ENCODE measurements at regions not wholly inside any gene's neighbourhood (a gene's known extent, or its start where the extent isn't known, plus 50 kb on each side); places are given as distances from the start of the nearest gene placed in this dataset.
"Not testable (repeated sequence)": the region's sequence is repeated elsewhere in the genome, so short reads cannot be mapped to it uniquely, and the experiment has no call there.

GRCh38 chr3:159886050-159886449 lies 102.6 kb upstream of the IL12A start:
- Histone ChIP-seq H3K36me3 (ENCODE audit: control insufficient read depth in 1 of 2, insufficient read depth in 2 of 2, low read length in 2 of 2) (no peaks in the 10 kb centered on the region), H3K9ac (ENCODE audit: low read depth in 1 of 2, low read length in 2 of 2) (no peak overlapping the region), H3K27me3 (ENCODE audit: control insufficient read depth in 1 of 2, insufficient read depth in 2 of 2, low read length in 2 of 2) (no peaks in the 10 kb centered on the region), H3K4me3 (ENCODE audit: low read depth in 1 of 2, low read length in 2 of 2) (no peak overlapping the region), H3K27ac (ENCODE audit: low read depth, low read length) (no peak overlapping the region), H3K4me1 (ENCODE audit: control insufficient read depth in 1 of 2, insufficient read depth in 2 of 2, low read length in 2 of 2) (no peaks in the 10 kb centered on the region), H3K9me3 (ENCODE audit: control insufficient read depth in 1 of 2, low read length in 2 of 2) (no peaks in the 10 kb centered on the region)

- not testable (repeated sequence) for H3K27ac ChIP-seq (ENCODE audit: low read depth, low read length)
Observed at GRCh38 chr3:159886530-159886929, 102.1 kb upstream of the IL12A start.

GRCh38 chr3:159887168-159887567 lies 101.5 kb upstream of the IL12A start:
- Histone ChIP-seq H3K27me3 (ENCODE audit: control insufficient read depth in 1 of 2, insufficient read depth in 2 of 2, low read length in 2 of 2) (no peaks in the 10 kb centered on the region), H3K27ac (ENCODE audit: low read depth, low read length) (no peak overlapping the region), H3K4me1 (ENCODE audit: control insufficient read depth in 1 of 2, insufficient read depth in 2 of 2, low read length in 2 of 2) (no peaks in the 10 kb centered on the region), H3K9ac (ENCODE audit: low read depth in 1 of 2, low read length in 2 of 2) (no peak overlapping the region), H3K4me3 (ENCODE audit: low read depth in 1 of 2, low read length in 2 of 2) (no peak overlapping the region), H3K36me3 (ENCODE audit: control insufficient read depth in 1 of 2, insufficient read depth in 2 of 2, low read length in 2 of 2) (no peaks in the 10 kb centered on the region), H3K9me3 (ENCODE audit: control insufficient read depth in 1 of 2, low read length in 2 of 2) (no peaks in the 10 kb centered on the region)

More at GRCh38 chr3:159886530-159886929, 102.1 kb upstream of the IL12A start:
- H3K4me1 ChIP-seq (ENCODE audit: control insufficient read depth in 1 of 2, insufficient read depth in 2 of 2, low read length in 2 of 2); H3K36me3 ChIP-seq (ENCODE audit: control insufficient read depth in 1 of 2, insufficient read depth in 2 of 2, low read length in 2 of 2); H3K27me3 ChIP-seq (ENCODE audit: control insufficient read depth in 1 of 2, insufficient read depth in 2 of 2, low read length in 2 of 2); H3K4me3 ChIP-seq (ENCODE audit: low read depth in 1 of 2, low read length in 2 of 2); H3K9ac ChIP-seq (ENCODE audit: low read depth in 1 of 2, low read length in 2 of 2); H3K9me3 ChIP-seq (ENCODE audit: control insufficient read depth in 1 of 2, low read length in 2 of 2): not testable (repeated sequence)

- Histone ChIP-seq H3K27ac (ENCODE audit: low read depth, low read length) (no peak overlapping the region), H3K27me3 (ENCODE audit: control insufficient read depth in 1 of 2, insufficient read depth in 2 of 2, low read length in 2 of 2) (no peaks in the 10 kb centered on the region), H3K9me3 (ENCODE audit: control insufficient read depth in 1 of 2, low read length in 2 of 2) (no peaks in the 10 kb centered on the region), H3K36me3 (ENCODE audit: control insufficient read depth in 1 of 2, insufficient read depth in 2 of 2, low read length in 2 of 2) (no peaks in the 10 kb centered on the region), H3K9ac (ENCODE audit: low read depth in 1 of 2, low read length in 2 of 2) (no peak overlapping the region), H3K4me1 (ENCODE audit: control insufficient read depth in 1 of 2, insufficient read depth in 2 of 2, low read length in 2 of 2) (no peaks in the 10 kb centered on the region), H3K4me3 (ENCODE audit: low read depth in 1 of 2, low read length in 2 of 2) (no peak overlapping the region)
Observed at GRCh38 chr3:159887911-159888310, 100.7 kb upstream of the IL12A start.

GRCh38 chr3:159892171-159892795 lies 96.4 kb upstream of the IL12A start:
- no peaks in the 10 kb centered on the region for H3K36me3 ChIP-seq (ENCODE audit: control insufficient read depth in 1 of 2, insufficient read depth in 2 of 2, low read length in 2 of 2)
- peaks cover 0 to 1% of the 10 kb centered on the region in 2 donors for H3K4me1 ChIP-seq (ENCODE audit: control insufficient read depth in 1 of 2, insufficient read depth in 2 of 2, low read length in 2 of 2)
- no peaks in the 10 kb centered on the region for H3K27me3 ChIP-seq (ENCODE audit: control insufficient read depth in 1 of 2, insufficient read depth in 2 of 2, low read length in 2 of 2)
- no peak overlapping the region for H3K27ac ChIP-seq (ENCODE audit: low read depth, low read length)
- no peak overlapping the region for H3K4me3 ChIP-seq (ENCODE audit: low read depth in 1 of 2, low read length in 2 of 2)
- H3K9me3 ChIP-seq (ENCODE audit: control insufficient read depth in 1 of 2, low read length in 2 of 2), result no peaks in the 10 kb centered on the region
- H3K9ac ChIP-seq (ENCODE audit: low read depth in 1 of 2, low read length in 2 of 2), result no peak overlapping the region

- Histone ChIP-seq H3K36me3 (ENCODE audit: control insufficient read depth in 1 of 2, insufficient read depth in 2 of 2, low read length in 2 of 2) (no peaks in the 10 kb centered on the region), H3K27ac (ENCODE audit: low read depth, low read length) (no peak overlapping the region), H3K27me3 (ENCODE audit: control insufficient read depth in 1 of 2, insufficient read depth in 2 of 2, low read length in 2 of 2) (no peaks in the 10 kb centered on the region), H3K4me3 (ENCODE audit: low read depth in 1 of 2, low read length in 2 of 2) (no peak overlapping the region), H3K9me3 (ENCODE audit: control insufficient read depth in 1 of 2, low read length in 2 of 2) (no peaks in the 10 kb centered on the region), H3K9ac (ENCODE audit: low read depth in 1 of 2, low read length in 2 of 2) (no peak overlapping the region), H3K4me1 (ENCODE audit: control insufficient read depth in 1 of 2, insufficient read depth in 2 of 2, low read length in 2 of 2) (peaks cover 0 to 5% of the 10 kb centered on the region in 2 donors)
Observed at GRCh38 chr3:159892801-159893200, 95.8 kb upstream of the IL12A start.

- H3K27ac ChIP-seq (ENCODE audit: low read depth, low read length), result no peak overlapping the region
- H3K36me3 ChIP-seq (ENCODE audit: control insufficient read depth in 1 of 2, insufficient read depth in 2 of 2, low read length in 2 of 2), result no peaks in the 10 kb centered on the region
- H3K4me3 ChIP-seq (ENCODE audit: low read depth in 1 of 2, low read length in 2 of 2), result no peak overlapping the region
- H3K9ac ChIP-seq (ENCODE audit: low read depth in 1 of 2, low read length in 2 of 2), result no peak overlapping the region
- no peaks in the 10 kb centered on the region for H3K9me3 ChIP-seq (ENCODE audit: control insufficient read depth in 1 of 2, low read length in 2 of 2)
- peaks cover 0 to 5% of the 10 kb centered on the region in 2 donors for H3K4me1 ChIP-seq (ENCODE audit: control insufficient read depth in 1 of 2, insufficient read depth in 2 of 2, low read length in 2 of 2)
- H3K27me3 ChIP-seq (ENCODE audit: control insufficient read depth in 1 of 2, insufficient read depth in 2 of 2, low read length in 2 of 2), result no peaks in the 10 kb centered on the region
Observed at GRCh38 chr3:159894386-159894785, 94.2 kb upstream of the IL12A start.

- no peak overlapping the region for H3K27ac ChIP-seq (ENCODE audit: low read depth, low read length)
- no peak overlapping the region for H3K9ac ChIP-seq (ENCODE audit: low read depth in 1 of 2, low read length in 2 of 2)
- H3K4me1 ChIP-seq (ENCODE audit: control insufficient read depth in 1 of 2, insufficient read depth in 2 of 2, low read length in 2 of 2), result peaks cover 0 to 5% of the 10 kb centered on the region in 2 donors
- no peaks in the 10 kb centered on the region for H3K36me3 ChIP-seq (ENCODE audit: control insufficient read depth in 1 of 2, insufficient read depth in 2 of 2, low read length in 2 of 2)
- H3K9me3 ChIP-seq (ENCODE audit: control insufficient read depth in 1 of 2, low read length in 2 of 2), result no peaks in the 10 kb centered on the region
- H3K4me3 ChIP-seq (ENCODE audit: low read depth in 1 of 2, low read length in 2 of 2), result no peak overlapping the region
- no peaks in the 10 kb centered on the region for H3K27me3 ChIP-seq (ENCODE audit: control insufficient read depth in 1 of 2, insufficient read depth in 2 of 2, low read length in 2 of 2)
Observed at GRCh38 chr3:159895430-159895829, 93.2 kb upstream of the IL12A start.

GRCh38 chr3:159896543-159896942 lies 92.1 kb upstream of the IL12A start:
- Histone ChIP-seq H3K27me3 (ENCODE audit: control insufficient read depth in 1 of 2, insufficient read depth in 2 of 2, low read length in 2 of 2) (no peaks in the 10 kb centered on the region), H3K9me3 (ENCODE audit: control insufficient read depth in 1 of 2, low read length in 2 of 2) (no peaks in the 10 kb centered on the region), H3K9ac (ENCODE audit: low read depth in 1 of 2, low read length in 2 of 2) (no peak overlapping the region), H3K27ac (ENCODE audit: low read depth, low read length) (no peak overlapping the region), H3K36me3 (ENCODE audit: control insufficient read depth in 1 of 2, insufficient read depth in 2 of 2, low read length in 2 of 2) (no peaks in the 10 kb centered on the region), H3K4me3 (ENCODE audit: low read depth in 1 of 2, low read length in 2 of 2) (no peak overlapping the region), H3K4me1 (ENCODE audit: control insufficient read depth in 1 of 2, insufficient read depth in 2 of 2, low read length in 2 of 2) (peaks cover 0 to 5% of the 10 kb centered on the region in 2 donors)

GRCh38 chr3:159897331-159898075 lies 91.1 kb upstream of the IL12A start:
- no peaks in the 10 kb centered on the region for H3K36me3 ChIP-seq (ENCODE audit: control insufficient read depth in 1 of 2, insufficient read depth in 2 of 2, low read length in 2 of 2)
- H3K9ac ChIP-seq (ENCODE audit: low read depth in 1 of 2, low read length in 2 of 2), result no peak overlapping the region
- H3K4me3 ChIP-seq (ENCODE audit: low read depth in 1 of 2, low read length in 2 of 2), result no peak overlapping the region
- H3K4me1 ChIP-seq (ENCODE audit: control insufficient read depth in 1 of 2, insufficient read depth in 2 of 2, low read length in 2 of 2), result peaks cover 0 to 5% of the 10 kb centered on the region in 2 donors
- no peak overlapping the region for H3K27ac ChIP-seq (ENCODE audit: low read depth, low read length)
- no peaks in the 10 kb centered on the region for H3K27me3 ChIP-seq (ENCODE audit: control insufficient read depth in 1 of 2, insufficient read depth in 2 of 2, low read length in 2 of 2)
- no peaks in the 10 kb centered on the region for H3K9me3 ChIP-seq (ENCODE audit: control insufficient read depth in 1 of 2, low read length in 2 of 2)
